HG03196 (cell line): ENCODE measurements at regions not wholly inside any gene's neighbourhood (a gene's known extent, or its start where the extent isn't known, plus 50 kb on each side); places are given as distances from the start of the nearest gene placed in this dataset.
"Not testable (repeated sequence)": the region's sequence is repeated elsewhere in the genome, so short reads cannot be mapped to it uniquely, and the experiment has no call there.

Experiments used
- ATAC-seq: cut with Tn5 transposase; IDR thresholded peaks from one replicate; pipeline ENCODE4 v1.9.1; 2021; ENCODE audit not compliant: unreplicated experiment

GRCh38 chr10:86579883-86580520 lies 58.4 kb upstream of the WAPL start:
- no peak for ATAC-seq

GRCh38 chr10:86580521-86580891 lies 58.9 kb upstream of the WAPL start:
- ATAC-seq = no peak

- no peak for ATAC-seq
These were observed 62.4 kb upstream of the WAPL start for GRCh38 chr10:86583983-86584382.

GRCh38 chr10:86585037-86585929 lies 63.7 kb upstream of the WAPL start:
- ATAC-seq = peak; percentile 84

GRCh38 chr10:86586516-86586915 lies 64.9 kb upstream of the WAPL start:
- no peak for ATAC-seq

- ATAC-seq = not testable (repeated sequence)
These were observed 65.6 kb upstream of the OPN4 start for GRCh38 chr10:86588781-86589180.

- ATAC-seq = no peak
These were observed 62.9 kb upstream of the OPN4 start for GRCh38 chr10:86591436-86591835.

GRCh38 chr10:86592413-86592812 lies 61.9 kb upstream of the OPN4 start:
- ATAC-seq = no peak

GRCh38 chr10:86594535-86594934 lies 59.8 kb upstream of the OPN4 start:
- no peak for ATAC-seq

- ATAC-seq = no peak
These were observed 58.9 kb upstream of the OPN4 start for GRCh38 chr10:86595496-86595895.

GRCh38 chr10:86596266-86596665 lies 58.1 kb upstream of the OPN4 start:
- ATAC-seq = no peak

GRCh38 chr10:86597306-86597705 lies 57.0 kb upstream of the OPN4 start:
- ATAC-seq = no peak

- ATAC-seq = no peak
These were observed 56.2 kb upstream of the OPN4 start for GRCh38 chr10:86598151-86598550.

- no peak for ATAC-seq
These were observed 55.3 kb upstream of the OPN4 start for GRCh38 chr10:86599041-86599440.

- no peak for ATAC-seq
These were observed 54.6 kb upstream of the OPN4 start for GRCh38 chr10:86599729-86600128.

GRCh38 chr10:86600296-86600695 lies 54.1 kb upstream of the OPN4 start:
- no peak for ATAC-seq

- no peak for ATAC-seq
These were observed 52.3 kb upstream of the OPN4 start for GRCh38 chr10:86601956-86602602.

GRCh38 chr10:86603256-86603655 lies 51.1 kb upstream of the OPN4 start:
- no peak for ATAC-seq
